ENCODE measurements at regions not wholly inside any gene's neighbourhood (a gene's known extent, or its start where the extent isn't known, plus 50 kb on each side); places are given as distances from the start of the nearest gene placed in this dataset.

DNA sequence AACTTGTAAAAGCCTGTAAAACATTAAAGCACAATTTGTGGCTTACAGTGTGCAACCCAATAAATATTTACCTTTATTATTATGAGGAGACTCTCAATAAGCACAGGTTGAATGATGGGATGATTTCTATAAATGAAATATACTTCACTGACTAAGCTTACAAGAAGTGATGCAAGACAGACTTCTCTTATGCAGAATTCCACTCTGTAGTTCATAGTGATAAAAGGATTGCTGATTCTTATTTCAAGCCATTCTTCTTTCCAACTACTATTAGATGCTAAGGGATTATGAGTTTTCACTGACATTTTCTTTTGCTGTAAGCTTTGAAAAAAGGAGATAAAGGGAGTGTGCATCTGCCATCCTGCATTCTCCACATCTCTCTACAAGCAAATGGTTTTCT lies 149.0 kb upstream of the ARG1 start:
- Histone ChIP-seq H2AFZ (ENCODE audit: low read depth, low read length) (no peak overlapping the region), H3K79me2 (replicated peaks; ENCODE audit: insufficient read depth, low read length) (no peaks in the 10 kb centered on the region), H3F3A (ENCODE audit: insufficient read depth, low read length, poor library complexity, severe bottlenecking) (no peaks in the 10 kb centered on the region), H3K27ac (ENCODE audit: low read length) (no peak overlapping the region), H3K4me3 (ENCODE audit: low read length) (no peak overlapping the region), H4K20me1 (ENCODE audit: insufficient read depth) (no peaks in the 10 kb centered on the region), H3K36me3 (ENCODE audit: insufficient read depth, low read length) (no peaks in the 10 kb centered on the region), H3K27me3 (ENCODE audit: insufficient read depth, low read depth, low read length) (no peaks in the 10 kb centered on the region), H3K9me3 (ENCODE audit: low read length) (no peaks in the 10 kb centered on the region), H3K9me2 (ENCODE audit: insufficient read depth, low read length) (no peaks in the 10 kb centered on the region), H3K4me2 (ENCODE audit: low read length) (no peak overlapping the region), H3K9ac (ENCODE audit: low read length) (no peak overlapping the region)
- TF ChIP-seq POLR2AphosphoS5 (IDR thresholded peaks at IDR 0.05) = no peak
- no peak for TF ChIP-seq EZH2 (IDR thresholded peaks at IDR 0.05; ENCODE audit: borderline replicate concordance, insufficient read depth, low read length, poor library complexity, severe bottlenecking)
- no peak for TF ChIP-seq REST (IDR thresholded peaks at IDR 0.05; ENCODE audit: borderline replicate concordance)
- no peak for TF ChIP-seq RAD21 (conservative IDR thresholded peaks at IDR 0.05)
- TF ChIP-seq, protein P1, sequence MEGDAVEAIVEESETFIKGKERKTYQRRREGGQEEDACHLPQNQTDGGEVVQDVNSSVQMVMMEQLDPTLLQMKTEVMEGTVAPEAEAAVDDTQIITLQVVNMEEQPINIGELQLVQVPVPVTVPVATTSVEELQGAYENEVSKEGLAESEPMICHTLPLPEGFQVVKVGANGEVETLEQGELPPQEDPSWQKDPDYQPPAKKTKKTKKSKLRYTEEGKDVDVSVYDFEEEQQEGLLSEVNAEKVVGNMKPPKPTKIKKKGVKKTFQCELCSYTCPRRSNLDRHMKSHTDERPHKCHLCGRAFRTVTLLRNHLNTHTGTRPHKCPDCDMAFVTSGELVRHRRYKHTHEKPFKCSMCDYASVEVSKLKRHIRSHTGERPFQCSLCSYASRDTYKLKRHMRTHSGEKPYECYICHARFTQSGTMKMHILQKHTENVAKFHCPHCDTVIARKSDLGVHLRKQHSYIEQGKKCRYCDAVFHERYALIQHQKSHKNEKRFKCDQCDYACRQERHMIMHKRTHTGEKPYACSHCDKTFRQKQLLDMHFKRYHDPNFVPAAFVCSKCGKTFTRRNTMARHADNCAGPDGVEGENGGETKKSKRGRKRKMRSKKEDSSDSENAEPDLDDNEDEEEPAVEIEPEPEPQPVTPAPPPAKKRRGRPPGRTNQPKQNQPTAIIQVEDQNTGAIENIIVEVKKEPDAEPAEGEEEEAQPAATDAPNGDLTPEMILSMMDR (IDR thresholded peaks at IDR 0.05; ENCODE audit: poor library complexity, severe bottlenecking) = no peak
- TF ChIP-seq EP300 (conservative IDR thresholded peaks at IDR 0.05; ENCODE audit: poor library complexity, severe bottlenecking) = no peak
- no peak for TF ChIP-seq SMC3 (conservative IDR thresholded peaks at IDR 0.05; ENCODE audit: poor library complexity)
- no peak for TF ChIP-seq TAF1 (IDR thresholded peaks at IDR 0.05; ENCODE audit: low read depth)
- TF ChIP-seq MXI1 (conservative IDR thresholded peaks at IDR 0.05; ENCODE audit: poor library complexity, severe bottlenecking) = no peak

DNA sequence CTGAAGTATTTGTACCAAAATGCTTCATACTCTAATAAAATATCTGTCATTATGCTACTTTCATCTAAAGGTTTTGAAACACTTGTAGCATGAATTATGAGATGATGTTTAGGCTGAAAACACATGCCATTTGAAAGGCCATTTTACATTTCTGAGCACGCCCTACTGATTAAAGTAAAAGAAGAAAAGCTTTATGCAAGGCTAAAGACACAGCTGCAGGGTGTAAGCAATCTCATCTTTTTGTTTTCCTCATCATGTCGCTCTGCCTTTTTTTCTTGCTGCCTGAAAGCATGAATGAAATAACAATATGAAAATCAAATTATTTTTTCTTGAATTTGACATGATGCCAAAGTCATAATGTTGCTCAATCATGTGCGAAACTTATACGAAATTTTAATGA lies 148.6 kb upstream of the ARG1 start:
- no peak overlapping the region for H3K9ac ChIP-seq (ENCODE audit: low read length)
- no peaks in the 10 kb centered on the region for H4K20me1 ChIP-seq (ENCODE audit: insufficient read depth)
- H3K79me2 ChIP-seq (replicated peaks; ENCODE audit: insufficient read depth, low read length) = no peaks in the 10 kb centered on the region
- no peaks in the 10 kb centered on the region for H3F3A ChIP-seq (ENCODE audit: insufficient read depth, low read length, poor library complexity, severe bottlenecking)
- TF ChIP-seq EZH2 (IDR thresholded peaks at IDR 0.05; ENCODE audit: borderline replicate concordance, insufficient read depth, low read length, poor library complexity, severe bottlenecking) (no peak), MXI1 (conservative IDR thresholded peaks at IDR 0.05; ENCODE audit: poor library complexity, severe bottlenecking) (no peak), POLR2AphosphoS5 (IDR thresholded peaks at IDR 0.05) (no peak), SMC3 (conservative IDR thresholded peaks at IDR 0.05; ENCODE audit: poor library complexity) (no peak), EP300 (conservative IDR thresholded peaks at IDR 0.05; ENCODE audit: poor library complexity, severe bottlenecking) (no peak), RAD21 (conservative IDR thresholded peaks at IDR 0.05) (no peak)
- TF ChIP-seq, protein P1 (IDR thresholded peaks at IDR 0.05; ENCODE audit: poor library complexity, severe bottlenecking) = no peak
- no peaks in the 10 kb centered on the region for H3K27me3 ChIP-seq (ENCODE audit: insufficient read depth, low read depth, low read length)
- no peaks in the 10 kb centered on the region for H3K9me3 ChIP-seq (ENCODE audit: low read length)
- no peak overlapping the region for H2AFZ ChIP-seq (ENCODE audit: low read depth, low read length)
- no peaks in the 10 kb centered on the region for H3K9me2 ChIP-seq (ENCODE audit: insufficient read depth, low read length)
- H3K4me2 ChIP-seq (ENCODE audit: low read length) = no peak overlapping the region
- H3K27ac ChIP-seq (ENCODE audit: low read length) = no peak overlapping the region
- no peaks in the 10 kb centered on the region for H3K36me3 ChIP-seq (ENCODE audit: insufficient read depth, low read length)
- no peak overlapping the region for H3K4me3 ChIP-seq (ENCODE audit: low read length)

All from neural cell (in vitro differentiated cells).